ENCODE measurements at regions not wholly inside any gene's neighbourhood (a gene's known extent, or its start where the extent isn't known, plus 50 kb on each side); places are given as distances from the start of the nearest gene placed in this dataset.

DNA sequence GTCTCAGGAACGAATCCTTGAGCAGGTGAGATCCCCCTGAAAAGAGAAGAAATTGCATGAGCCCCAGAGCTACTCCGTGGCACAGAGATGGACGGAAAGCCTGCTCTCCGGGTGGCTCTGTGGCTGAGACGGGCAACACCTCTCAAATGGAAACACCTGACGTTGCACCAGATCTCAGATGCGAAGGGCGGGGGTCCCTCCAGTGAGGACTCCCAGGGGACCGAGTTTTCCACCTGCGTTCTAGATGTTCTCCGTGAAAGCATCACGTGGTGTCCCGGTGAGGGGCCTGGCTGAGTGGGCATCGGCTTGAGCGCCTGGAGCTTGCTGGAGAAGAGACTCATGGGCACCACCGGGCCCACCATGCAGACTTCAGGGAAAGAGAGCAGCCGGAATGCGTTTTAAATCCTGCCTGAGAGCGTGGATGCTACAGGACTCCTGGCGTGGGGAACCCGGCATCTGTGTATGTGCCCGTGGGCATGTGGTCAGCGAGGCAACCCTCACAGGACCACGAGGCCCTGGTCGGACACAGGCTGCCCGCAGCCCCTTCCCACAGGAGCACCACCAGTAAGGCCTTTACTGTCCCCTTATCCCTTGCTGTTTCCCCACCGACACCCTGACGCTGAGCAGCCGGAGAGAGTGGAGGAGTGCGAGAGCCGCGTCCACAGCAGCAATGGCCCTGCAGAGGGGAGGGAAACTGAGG, 378.4 kb upstream of the IRX4 start:
- Histone ChIP-seq H3K27ac (ENCODE audit: low read depth, low read length) (no peak overlapping the region), H3K4me1 (ENCODE audit: control insufficient read depth, insufficient read depth, low read length) (no peaks in the 10 kb centered on the region), H3K9ac (ENCODE audit: low read length) (no peak overlapping the region), H3K36me3 (ENCODE audit: control insufficient read depth, insufficient read depth, low read length) (no peaks in the 10 kb centered on the region), H3K27me3 (ENCODE audit: control insufficient read depth, insufficient read depth, low read length) (no peaks in the 10 kb centered on the region), H3K4me3 (ENCODE audit: low read length) (no peak overlapping the region)

DNA sequence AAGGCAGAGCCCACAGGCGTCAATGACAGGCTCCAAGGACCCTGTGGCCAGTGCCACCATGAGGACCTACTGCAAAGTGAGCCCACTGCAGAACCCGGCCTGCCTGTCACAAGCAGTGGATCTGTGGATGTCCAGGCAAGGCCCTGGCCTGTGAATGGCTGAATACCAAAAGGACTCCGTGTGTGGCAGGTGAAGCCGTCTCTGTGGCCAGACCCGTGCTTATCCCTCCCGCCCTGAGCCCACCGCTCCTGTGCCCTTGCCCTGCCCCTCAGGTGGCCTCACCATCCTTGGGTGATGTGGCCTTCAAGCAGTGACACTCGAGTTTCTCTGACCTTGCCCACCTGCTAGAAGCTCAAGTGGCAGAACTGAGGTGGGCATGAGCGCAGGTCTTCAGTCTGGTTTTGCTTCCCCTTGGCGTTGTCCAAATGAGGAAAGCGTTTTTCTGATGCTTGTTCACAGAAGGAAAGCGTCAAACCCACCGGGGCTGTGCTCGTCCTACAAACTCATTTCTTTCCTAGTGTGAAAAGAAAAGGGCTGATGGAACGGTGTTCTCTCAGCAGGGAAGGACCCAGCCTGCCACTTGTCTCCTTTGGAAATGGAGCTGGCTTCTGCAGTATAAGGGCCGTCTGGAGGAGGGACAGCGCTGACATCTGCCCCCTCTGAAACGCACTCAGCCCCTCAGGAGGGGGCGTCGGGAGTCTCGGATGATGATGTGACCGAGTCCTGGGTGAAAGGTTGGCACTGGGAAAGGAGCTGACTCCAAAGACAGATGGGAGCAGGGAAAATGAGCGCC, 377.7 kb upstream of the IRX4 start:
- Histone ChIP-seq H3K36me3 (ENCODE audit: control insufficient read depth, insufficient read depth, low read length) (no peaks in the 10 kb centered on the region), H3K4me3 (ENCODE audit: low read length) (no peak overlapping the region), H3K9ac (ENCODE audit: low read length) (no peak overlapping the region), H3K4me1 (ENCODE audit: control insufficient read depth, insufficient read depth, low read length) (no peaks in the 10 kb centered on the region), H3K27ac (ENCODE audit: low read depth, low read length) (no peak overlapping the region), H3K27me3 (ENCODE audit: control insufficient read depth, insufficient read depth, low read length) (no peaks in the 10 kb centered on the region)

DNA sequence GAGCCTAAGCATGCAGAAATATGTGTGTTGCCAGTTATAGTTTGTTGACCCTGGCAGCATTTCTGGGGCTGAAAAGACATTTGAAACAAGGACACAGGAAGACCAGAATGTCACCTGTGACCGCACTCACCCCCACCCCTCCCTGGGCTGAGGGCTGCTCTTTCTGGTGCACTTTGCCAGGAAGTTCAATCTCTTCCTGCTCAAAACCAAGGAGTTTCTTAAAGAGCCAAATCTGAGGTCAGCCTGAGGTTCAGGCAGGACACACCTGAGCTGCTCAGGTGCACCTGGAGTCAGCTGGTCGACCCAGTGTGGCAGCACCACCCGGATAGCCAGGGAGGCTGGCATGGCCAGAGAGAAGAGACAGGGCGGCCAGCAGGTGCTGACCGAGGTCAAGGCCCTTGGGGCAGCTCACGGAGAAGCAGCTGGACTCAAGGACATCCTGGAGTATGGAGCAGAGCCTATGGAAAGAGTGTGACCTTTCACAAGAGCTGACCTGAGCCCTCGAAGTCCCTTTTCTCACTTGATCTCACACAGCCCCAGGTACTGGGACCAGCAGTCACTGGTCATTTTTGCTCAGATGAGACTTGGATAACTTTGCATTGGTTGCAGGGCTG, 376.9 kb upstream of the IRX4 start:
- H3K27me3 ChIP-seq (ENCODE audit: control insufficient read depth, insufficient read depth, low read length): no peaks in the 10 kb centered on the region
- H3K27ac ChIP-seq (ENCODE audit: low read depth, low read length): no peak overlapping the region
- H3K4me3 ChIP-seq (ENCODE audit: low read length): no peak overlapping the region
- no peaks in the 10 kb centered on the region for H3K4me1 ChIP-seq (ENCODE audit: control insufficient read depth, insufficient read depth, low read length)
- no peak overlapping the region for H3K9ac ChIP-seq (ENCODE audit: low read length)
- H3K36me3 ChIP-seq (ENCODE audit: control insufficient read depth, insufficient read depth, low read length): no peaks in the 10 kb centered on the region

GRCh38 chr5:2258861-2259260, 376.1 kb upstream of the IRX4 start:
- H3K36me3 ChIP-seq (ENCODE audit: control insufficient read depth, insufficient read depth, low read length): no peaks in the 10 kb centered on the region
- no peaks in the 10 kb centered on the region for H3K4me1 ChIP-seq (ENCODE audit: control insufficient read depth, insufficient read depth, low read length)
- H3K27me3 ChIP-seq (ENCODE audit: control insufficient read depth, insufficient read depth, low read length): no peaks in the 10 kb centered on the region
- H3K27ac ChIP-seq (ENCODE audit: low read depth, low read length): no peak overlapping the region
- H3K9ac ChIP-seq (ENCODE audit: low read length): no peak overlapping the region
- H3K4me3 ChIP-seq (ENCODE audit: low read length): no peak overlapping the region

DNA sequence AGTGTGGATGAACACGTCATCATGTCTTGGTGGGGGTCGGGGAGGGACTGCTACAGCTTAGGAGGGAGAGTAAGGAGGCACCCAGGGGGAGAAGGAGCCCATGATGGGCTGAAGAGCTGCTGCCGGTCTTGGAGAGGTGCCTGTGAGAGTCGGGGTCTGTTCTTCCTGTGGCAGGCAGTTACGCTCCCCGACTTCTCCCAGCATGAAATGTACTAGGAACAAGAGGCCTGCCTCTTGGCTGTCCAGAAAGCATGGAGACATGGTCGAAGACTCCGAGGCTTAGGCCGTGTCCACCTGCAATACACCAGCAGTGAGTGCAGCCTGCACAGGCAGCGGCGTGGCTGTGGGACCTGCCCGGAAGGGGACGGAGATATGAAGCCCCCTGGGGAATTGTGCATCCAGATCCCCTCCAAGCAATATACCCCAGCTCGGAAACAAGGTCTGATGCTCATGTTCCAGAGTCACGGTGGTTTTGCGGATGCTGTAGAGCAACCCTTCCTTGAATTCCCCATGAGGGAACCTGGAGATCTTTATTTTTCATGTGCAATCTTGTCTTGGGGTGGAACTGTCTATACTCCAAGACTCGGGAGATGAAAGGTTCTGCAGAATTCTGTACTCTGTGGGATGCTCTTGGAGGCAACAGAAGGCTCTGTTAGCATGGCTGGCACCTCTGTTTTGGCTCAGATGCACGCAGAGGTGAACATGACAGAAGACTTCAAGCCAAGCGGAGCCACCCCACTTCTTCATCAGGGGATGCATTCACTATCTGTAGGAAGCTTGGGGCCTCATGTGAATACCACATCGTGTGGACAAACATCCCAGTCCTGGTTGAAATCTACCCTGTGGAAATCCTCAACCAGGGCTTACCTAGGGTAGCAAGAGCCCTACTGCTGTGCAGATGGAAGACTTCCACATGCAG, 374.9 kb upstream of the IRX4 start:
- no peaks in the 10 kb centered on the region for H3K27me3 ChIP-seq (ENCODE audit: control insufficient read depth, insufficient read depth, low read length)

DNA sequence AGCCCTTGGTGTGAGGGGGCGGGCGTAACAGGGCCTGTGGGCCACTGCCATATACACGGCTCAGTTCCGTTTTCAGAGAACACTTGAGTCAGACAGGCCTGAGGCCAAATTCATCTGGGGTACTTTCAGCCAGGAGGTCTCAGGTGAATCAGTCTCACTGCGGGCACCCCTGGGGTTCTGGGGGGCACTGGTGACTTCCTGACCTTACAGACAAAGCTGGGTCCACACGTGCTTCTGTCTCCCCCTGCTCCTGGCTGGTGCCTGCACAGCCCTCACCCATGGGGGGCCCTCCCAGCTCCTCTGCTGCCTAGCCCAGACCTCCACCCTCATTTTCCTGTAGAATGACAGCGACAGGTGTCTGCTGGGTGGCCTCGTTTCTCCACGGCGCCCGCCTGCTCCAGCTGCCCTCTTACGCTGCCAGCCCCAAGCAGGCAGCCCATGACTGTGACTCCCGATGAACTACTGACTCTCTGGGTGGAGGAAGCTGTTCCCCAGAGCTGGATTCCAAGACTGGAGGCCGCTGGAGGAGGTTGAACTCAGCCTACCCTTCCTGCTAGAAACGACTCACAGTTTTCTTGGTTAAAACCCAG, 374.1 kb upstream of the IRX4 start:
- H3K4me3 ChIP-seq (ENCODE audit: low read length): no peak overlapping the region
- H3K9ac ChIP-seq (ENCODE audit: low read length): no peak overlapping the region
- no peaks in the 10 kb centered on the region for H3K4me1 ChIP-seq (ENCODE audit: control insufficient read depth, insufficient read depth, low read length)
- H3K36me3 ChIP-seq (ENCODE audit: control insufficient read depth, insufficient read depth, low read length): no peaks in the 10 kb centered on the region
- H3K27ac ChIP-seq (ENCODE audit: low read depth, low read length): no peak overlapping the region
- no peaks in the 10 kb centered on the region for H3K27me3 ChIP-seq (ENCODE audit: control insufficient read depth, insufficient read depth, low read length)

More for the DNA sequence above, 374.9 kb upstream of the IRX4 start:
- Histone ChIP-seq H3K4me3 (ENCODE audit: low read length) (no peak overlapping the region), H3K27ac (ENCODE audit: low read depth, low read length) (no peak overlapping the region), H3K9ac (ENCODE audit: low read length) (no peak overlapping the region), H3K36me3 (ENCODE audit: control insufficient read depth, insufficient read depth, low read length) (no peaks in the 10 kb centered on the region), H3K4me1 (ENCODE audit: control insufficient read depth, insufficient read depth, low read length) (no peaks in the 10 kb centered on the region)

GRCh38 chr5:2255915-2256690, 373.4 kb upstream of the IRX4 start:
- H3K36me3 ChIP-seq (ENCODE audit: control insufficient read depth, insufficient read depth, low read length): no peaks in the 10 kb centered on the region
- H3K9ac ChIP-seq (ENCODE audit: low read length): no peak overlapping the region
- H3K4me1 ChIP-seq (ENCODE audit: control insufficient read depth, insufficient read depth, low read length): no peaks in the 10 kb centered on the region
- H3K27ac ChIP-seq (ENCODE audit: low read depth, low read length): no peak overlapping the region
- H3K27me3 ChIP-seq (ENCODE audit: control insufficient read depth, insufficient read depth, low read length): no peaks in the 10 kb centered on the region
- H3K4me3 ChIP-seq (ENCODE audit: low read length): no peak overlapping the region

GRCh38 chr5:2254880-2255750, 372.4 kb upstream of the IRX4 start:
- H3K27me3 ChIP-seq (ENCODE audit: control insufficient read depth, insufficient read depth, low read length): no peaks in the 10 kb centered on the region
- no peak overlapping the region for H3K27ac ChIP-seq (ENCODE audit: low read depth, low read length)
- no peak overlapping the region for H3K4me3 ChIP-seq (ENCODE audit: low read length)
- H3K36me3 ChIP-seq (ENCODE audit: control insufficient read depth, insufficient read depth, low read length): no peaks in the 10 kb centered on the region
- H3K9ac ChIP-seq (ENCODE audit: low read length): no peak overlapping the region
- H3K4me1 ChIP-seq (ENCODE audit: control insufficient read depth, insufficient read depth, low read length): no peaks in the 10 kb centered on the region

GRCh38 chr5:2254406-2254805, 371.7 kb upstream of the IRX4 start:
- Histone ChIP-seq H3K36me3 (ENCODE audit: control insufficient read depth, insufficient read depth, low read length) (no peaks in the 10 kb centered on the region), H3K4me1 (ENCODE audit: control insufficient read depth, insufficient read depth, low read length) (no peaks in the 10 kb centered on the region), H3K27me3 (ENCODE audit: control insufficient read depth, insufficient read depth, low read length) (no peaks in the 10 kb centered on the region), H3K27ac (ENCODE audit: low read depth, low read length) (no peak overlapping the region), H3K4me3 (ENCODE audit: low read length) (no peak overlapping the region), H3K9ac (ENCODE audit: low read length) (no peak overlapping the region)

DNA sequence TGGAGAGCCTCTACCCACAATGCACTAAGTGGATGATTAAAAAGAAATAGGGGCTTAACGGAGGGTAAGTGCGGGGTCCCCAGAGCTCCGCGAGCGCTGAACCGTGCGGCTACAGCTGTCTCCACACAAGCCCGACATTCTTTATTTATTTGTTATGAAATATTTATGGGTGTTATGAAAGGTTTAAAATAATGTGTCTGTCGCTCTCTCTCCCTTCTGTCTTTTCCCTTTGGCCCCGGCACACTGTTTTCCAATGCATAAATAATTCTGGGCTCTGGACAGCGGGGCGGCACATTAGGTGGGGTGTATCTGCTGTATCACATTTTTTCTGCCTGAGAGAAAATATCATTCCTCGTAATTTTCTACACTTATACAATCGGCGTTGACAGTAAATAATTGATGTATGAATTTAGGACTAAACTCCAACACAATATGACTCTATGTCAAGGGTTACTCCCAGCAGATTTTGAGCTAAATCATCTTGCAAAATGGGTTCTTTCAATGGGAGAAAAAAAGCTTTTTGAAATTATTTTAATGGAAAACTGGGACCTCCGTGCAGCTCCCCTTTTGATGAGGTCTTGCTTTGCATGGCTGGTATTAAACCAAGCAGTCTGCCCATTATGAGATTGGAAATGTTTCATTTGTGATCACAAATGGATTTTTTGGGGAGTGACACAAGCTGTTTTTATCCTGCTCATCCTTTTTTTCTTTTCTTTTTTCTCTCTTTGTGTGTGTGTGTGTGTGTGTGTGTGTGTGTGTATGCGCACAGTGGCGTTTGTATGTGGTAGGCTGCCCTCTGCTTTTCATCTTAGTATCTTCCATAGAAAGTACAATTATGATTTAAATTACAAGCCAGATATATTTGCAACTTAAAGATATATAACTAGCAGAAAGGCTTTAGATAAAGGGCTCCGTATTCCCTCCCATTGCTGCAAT, 370.6 kb upstream of the IRX4 start:
- no peak overlapping the region for H3K9ac ChIP-seq (ENCODE audit: low read length)
- no peak overlapping the region for H3K27ac ChIP-seq (ENCODE audit: low read depth, low read length)
- no peaks in the 10 kb centered on the region for H3K36me3 ChIP-seq (ENCODE audit: control insufficient read depth, insufficient read depth, low read length)
- H3K27me3 ChIP-seq (ENCODE audit: control insufficient read depth, insufficient read depth, low read length): no peaks in the 10 kb centered on the region
- H3K4me3 ChIP-seq (ENCODE audit: low read length): no peak overlapping the region
- H3K4me1 ChIP-seq (ENCODE audit: control insufficient read depth, insufficient read depth, low read length): no peaks in the 10 kb centered on the region
